ENCODE measurements at regions not wholly inside any gene's neighbourhood (a gene's known extent, or its start where the extent isn't known, plus 50 kb on each side); places are given as distances from the start of the nearest gene placed in this dataset.

- TF ChIP-seq ZBTB34 (CRISPR knock-in tag; IDR thresholded peaks at IDR 0.05) (no peak), ZNF468 (CRISPR knock-in tag; IDR thresholded peaks at IDR 0.05) (no peak), PBX3 (CRISPR knock-in tag; IDR thresholded peaks at IDR 0.05; ENCODE audit: borderline replicate concordance) (no peak), GATAD2A (CRISPR knock-in tag; IDR thresholded peaks at IDR 0.05) (no peak)
These were observed 867.4 kb downstream of the TECRL start (continued) for GRCh38 chr4:63541828-63542227.

- H3K27ac ChIP-seq (ENCODE audit: extremely low read length, insufficient read depth, low read length), result no peak overlapping the region
- in situ Hi-C loops (cut with HindIII; ENCODE audit: extremely low pct_ligation_motif_present, low pct_unique_long_range_greater_than_20kb) (no loop called here), intact Hi-C loops (cut with micrococcal nuclease; ENCODE audit: unreplicated experiment) (no loop called here)
- BruUV-seq (replicated peaks), result no TSS peak
- FAIRE-seq, result no peak
- H3K4me3 ChIP-seq (replicated peaks in 1 of 3; ENCODE audit: insufficient read depth in 1 of 3, low read depth in 2 of 3, low read length in 3 of 3), result no peak overlapping the region
- H3K79me2 ChIP-seq (ENCODE audit: insufficient read depth, low read length), result no peaks in the 10 kb centered on the region
- H2AFZ ChIP-seq (ENCODE audit: low read length), result no peak overlapping the region
- no peaks in the 10 kb centered on the region for H4K20me1 ChIP-seq (ENCODE audit: insufficient read depth, low read length)
- ATAC-seq, result no peak
- H3K4me1 ChIP-seq (ENCODE audit: insufficient read depth, low read length), result no peaks in the 10 kb centered on the region
- no peaks in the 10 kb centered on the region for H3K36me3 ChIP-seq (replicated peaks in 1 of 2; ENCODE audit: control insufficient read depth in 1 of 2, insufficient read depth in 2 of 2, low read length in 2 of 2)
- H3K27me3 ChIP-seq (ENCODE audit: control insufficient read depth in 1 of 2, insufficient read depth in 2 of 2, low read length in 2 of 2), result no peaks in the 10 kb centered on the region; a peak in 1 of 5 replicates
- ChIA-PET POLR2A (no interaction called here), CTCF (ENCODE audit: low intra/inter-chr PET ratio, low total read pairs) (no interaction called here)
- TF ChIP-seq MXD3 (CRISPR knock-in tag; IDR thresholded peaks at IDR 0.05) (no peak), TAF15 (IDR thresholded peaks at IDR 0.05; ENCODE audit: low read depth, low read length, poor library complexity, severe bottlenecking) (no peak), ZNF143 (CRISPR knock-in tag; IDR thresholded peaks at IDR 0.05) (no peak)
- DNase-seq (ENCODE audit: low spot score), result no peak
- H3K9ac ChIP-seq (ENCODE audit: insufficient read depth, low read depth, low read length), result no peak overlapping the region
- H3K9me3 ChIP-seq (ENCODE audit: low read length), result no peaks in the 10 kb centered on the region
- WGBS (ENCODE audit: low lambda C conversion rate), result 38% methylated on average over 7 of the region's 7 CpGs
- no peak overlapping the region for H3K4me2 ChIP-seq (ENCODE audit: low read depth, low read length)
These were observed 879.5 kb downstream of the TECRL start for GRCh38 chr4:63529581-63530337.

Data from HepG2 (cell line).